ENCODE measurements at regions not wholly inside any gene's neighbourhood (a gene's known extent, or its start where the extent isn't known, plus 50 kb on each side); places are given as distances from the start of the nearest gene placed in this dataset.
"Not testable (repeated sequence)": the region's sequence is repeated elsewhere in the genome, so short reads cannot be mapped to it uniquely, and the experiment has no call there.

DNA sequence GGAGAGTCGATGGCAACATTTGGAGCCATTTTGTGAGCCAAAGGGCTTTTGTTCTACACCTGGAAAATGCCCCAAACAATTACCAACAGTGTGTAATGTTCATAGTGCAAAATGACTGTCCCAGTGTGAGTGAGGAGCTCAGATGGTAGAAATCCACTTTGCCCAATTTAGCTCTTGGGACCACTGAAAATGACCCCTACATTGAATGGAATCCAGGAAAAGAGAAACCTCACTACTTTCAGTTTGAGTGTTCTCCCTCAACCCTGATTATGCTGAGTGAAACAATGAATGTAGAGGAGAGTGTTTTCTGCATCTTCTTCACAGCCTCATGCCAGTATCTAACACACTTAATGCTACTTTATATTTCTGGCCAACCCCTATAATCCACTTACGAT, 84.9 kb upstream of the NRN1 start:
- no peak for DNase-seq

DNA sequence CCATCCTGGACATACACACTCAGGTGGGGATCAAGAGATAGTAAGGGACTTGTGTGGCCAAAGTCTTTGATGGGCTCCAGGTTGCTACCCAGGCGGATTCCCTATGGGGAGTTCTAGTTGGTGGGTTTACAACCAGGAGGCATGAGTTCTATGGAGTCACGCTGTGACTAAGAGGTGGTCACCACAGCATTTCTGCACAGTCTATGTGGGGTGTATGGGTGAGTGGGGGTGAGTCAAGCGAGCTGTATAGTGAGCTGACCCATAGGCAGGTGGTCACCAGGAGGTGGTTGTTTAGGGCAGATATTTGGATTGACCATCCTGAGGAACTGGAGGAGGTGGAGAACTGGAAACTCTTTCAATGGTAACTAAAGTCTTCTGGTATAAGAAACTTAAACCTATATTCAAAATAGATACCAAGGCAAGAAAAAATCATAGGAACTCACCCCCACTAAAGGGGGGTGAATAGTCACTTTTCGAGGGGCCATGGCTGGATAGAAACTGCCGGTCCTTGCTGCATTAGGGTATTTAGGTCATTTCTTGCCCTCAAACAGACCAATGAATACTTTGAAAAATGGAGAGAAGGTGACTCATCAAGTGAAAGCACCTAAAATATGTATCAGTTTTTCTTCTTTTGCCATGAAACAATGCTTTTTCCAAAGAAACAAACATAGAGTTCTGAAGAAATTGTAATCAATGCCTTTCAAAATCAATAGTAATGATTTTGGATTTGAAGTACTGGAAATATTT, 84.3 kb upstream of the NRN1 start:
- DNase-seq: no peak

DNA sequence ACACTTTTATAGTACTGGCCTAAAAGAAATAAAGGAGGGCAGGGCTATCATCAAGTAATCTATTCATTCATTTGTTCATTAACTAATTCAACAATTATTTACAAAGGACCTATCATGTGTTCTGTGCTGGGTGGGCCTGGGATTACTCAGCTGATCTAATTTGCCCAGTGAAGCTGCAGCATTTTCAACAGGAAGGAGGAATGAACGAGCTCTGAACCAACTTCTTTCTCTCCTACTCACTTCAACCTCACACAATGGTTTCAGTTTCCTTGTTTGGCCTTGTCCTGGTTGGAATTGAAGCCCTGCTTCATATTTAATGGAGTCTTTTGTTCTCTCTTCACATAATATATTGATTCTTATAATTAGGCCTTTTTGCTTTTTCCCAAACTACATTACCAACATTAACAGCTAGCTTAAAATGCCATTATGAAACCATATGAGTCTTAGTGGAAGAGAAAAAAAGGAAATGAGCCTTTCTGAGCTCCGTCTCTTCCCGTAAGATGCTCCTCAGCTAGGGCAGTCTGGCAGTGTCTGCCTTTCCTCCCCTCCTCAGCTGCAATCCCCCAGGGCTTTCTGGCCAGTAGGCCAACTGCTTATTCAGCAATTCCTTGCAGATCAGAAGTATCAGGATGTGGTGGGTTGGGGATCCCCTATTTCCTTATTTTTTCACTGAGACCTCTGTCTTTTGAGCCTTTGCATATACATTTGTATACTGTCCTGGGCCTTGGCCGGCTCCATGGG, 79.4 kb upstream of the NRN1 start:
- no peak for DNase-seq

DNA sequence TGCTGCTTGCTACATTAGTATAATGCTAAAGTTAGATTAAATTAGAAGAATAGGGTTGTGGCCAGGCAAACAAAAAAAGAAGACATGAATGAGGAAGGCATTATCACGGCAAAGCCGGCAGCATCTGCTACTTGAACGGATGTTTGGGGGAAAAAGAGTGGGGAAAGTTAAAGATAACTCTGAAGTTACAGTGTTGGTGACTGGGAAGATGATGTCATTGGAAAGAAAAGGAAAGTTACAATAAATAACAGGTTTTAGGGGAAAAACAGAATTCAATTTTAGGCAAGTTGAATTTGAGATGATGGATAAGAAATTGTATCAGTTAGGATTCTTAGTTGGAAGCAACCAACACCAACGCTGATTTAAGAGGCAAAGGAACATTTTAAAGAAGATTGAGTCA, 74.2 kb upstream of the NRN1 start:
- DNase-seq: no peak

DNA sequence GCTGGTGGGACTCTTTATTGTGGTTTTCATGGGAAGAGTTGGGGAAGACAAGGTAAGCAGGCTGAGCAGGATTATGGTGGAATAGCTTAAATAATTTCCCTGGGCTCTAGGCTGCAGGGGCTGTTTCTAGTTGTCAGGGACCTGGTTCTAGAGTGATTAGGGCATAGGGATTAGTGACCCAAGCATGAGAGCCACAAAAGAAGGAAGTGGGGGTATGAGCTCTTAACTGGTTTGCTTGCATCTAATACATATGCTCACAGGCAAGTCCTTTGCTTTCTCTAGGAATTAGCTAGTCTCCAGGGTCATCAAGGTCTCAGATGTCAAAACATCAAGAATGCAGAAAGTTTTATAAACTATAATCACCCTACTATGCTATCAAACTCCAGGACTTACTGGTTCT, 67.5 kb upstream of the NRN1 start:
- DNase-seq: no peak

DNA sequence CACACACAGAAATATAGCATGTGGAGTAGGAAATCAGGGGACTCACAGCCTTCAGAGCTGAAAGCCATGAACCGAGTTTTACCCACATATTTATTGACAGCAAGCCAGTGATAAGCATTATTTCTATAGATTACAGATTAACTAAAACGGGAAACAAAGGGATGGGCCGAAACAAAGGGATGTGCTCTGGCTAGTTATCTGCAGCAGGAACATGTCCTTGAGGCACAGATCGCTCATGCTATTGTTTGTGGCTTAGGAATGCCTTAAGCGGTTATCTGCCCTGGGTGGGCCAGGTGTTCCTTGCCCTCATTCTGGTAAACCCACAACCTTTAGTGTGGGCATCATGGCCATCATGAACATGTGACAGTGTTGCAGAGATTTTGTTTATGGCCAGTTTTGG, 61.4 kb upstream of the NRN1 start:
- not testable (repeated sequence) for DNase-seq

DNA sequence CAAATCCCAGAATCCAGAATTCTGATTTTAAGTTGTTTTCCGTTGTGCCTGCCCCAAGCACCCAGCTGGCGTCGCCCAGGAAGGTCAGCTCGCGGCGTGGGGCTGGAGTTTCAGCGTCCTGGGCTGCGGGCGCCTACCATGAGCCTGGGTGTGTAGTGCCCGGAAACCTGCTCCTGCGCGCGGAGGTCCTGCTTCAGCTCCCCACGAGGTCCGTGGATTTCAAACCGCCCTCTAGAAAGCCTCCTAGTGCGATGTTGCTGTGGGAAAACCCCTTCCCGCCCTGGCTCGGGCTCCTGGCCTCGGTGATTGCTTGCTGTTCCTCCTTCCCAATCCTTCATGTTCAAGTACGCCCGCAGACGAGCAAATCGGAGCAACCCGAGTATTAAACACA, 51.3 kb upstream of the NRN1 start:
- DNase-seq: no peak

DNA sequence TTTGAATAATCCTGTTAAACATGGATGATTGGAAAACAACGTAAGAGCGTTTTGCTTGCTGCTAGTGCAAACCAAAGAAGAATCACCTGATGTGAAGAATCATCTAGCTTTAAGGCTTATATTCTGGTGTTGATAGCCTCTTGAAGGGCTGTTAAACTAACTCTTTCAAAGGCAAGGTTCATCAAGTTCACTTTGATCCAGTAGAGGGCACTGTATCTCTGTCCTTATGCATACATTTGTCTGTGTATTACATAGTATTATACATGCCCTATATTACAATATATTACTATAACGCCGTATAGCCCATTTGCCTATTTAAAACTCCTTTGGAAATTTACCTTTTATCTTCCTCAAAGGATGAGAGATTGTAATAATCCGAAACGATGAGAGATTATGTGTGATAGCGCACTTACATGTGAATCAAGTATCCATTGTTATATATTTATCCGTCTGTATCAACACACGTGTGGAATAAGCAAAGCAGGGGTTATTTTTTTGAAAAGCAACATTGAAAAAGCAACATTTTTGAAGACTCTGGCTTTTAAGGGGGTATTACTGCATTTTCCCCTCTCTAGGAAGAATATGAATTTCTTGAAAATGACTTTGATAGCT, 50.8 kb upstream of the NRN1 start:
- DNase-seq: peak; percentile 62

Measured in NCI-H1105 (cell line).